HG03342 (cell line): ENCODE measurements at regions not wholly inside any gene's neighbourhood (a gene's known extent, or its start where the extent isn't known, plus 50 kb on each side); places are given as distances from the start of the nearest gene placed in this dataset.
A peak's percentile ranks its signal among the peaks of the same experiment; 100 is the strongest.

Experiments
- ATAC-seq: cut with Tn5 transposase; IDR thresholded peaks from one replicate; pipeline ENCODE4 v1.9.1; 2021; ENCODE audit warnings: mild to moderate bottlenecking, moderate library complexity; ENCODE audit not compliant: unreplicated experiment

- no peak for ATAC-seq
Measured at GRCh38 chr1:84759756-84760155, 69.5 kb upstream of the SSX2IP start.

DNA sequence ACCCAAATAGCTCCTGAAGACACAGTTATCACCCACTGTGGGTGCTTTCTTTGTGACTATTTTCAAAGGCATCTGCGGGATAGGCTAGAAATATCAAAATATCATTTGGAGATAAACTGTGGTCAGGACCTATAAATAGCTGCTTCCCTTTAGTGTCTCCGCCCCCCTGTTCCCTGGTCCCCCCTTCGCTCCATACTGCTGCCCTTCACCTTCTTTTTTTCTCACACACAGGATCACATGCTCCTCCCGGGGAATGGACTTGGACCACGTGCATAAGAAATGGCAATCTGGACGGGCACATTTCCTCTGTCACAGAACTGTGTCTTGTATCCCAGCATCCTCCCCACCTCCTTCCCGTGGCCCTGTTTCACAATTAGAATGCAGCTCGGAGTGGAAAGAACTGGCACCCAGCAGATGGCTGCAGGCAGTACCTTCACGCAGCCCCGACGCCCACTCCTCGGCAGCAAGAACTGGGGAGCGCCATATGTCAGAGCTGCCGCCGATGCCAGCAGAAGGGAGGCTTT, 68.8 kb upstream of the SSX2IP start:
- ATAC-seq: no peak

GRCh38 chr1:84758476-84758875, 68.2 kb upstream of the SSX2IP start:
- no peak for ATAC-seq

GRCh38 chr1:84757301-84757700, 67.0 kb upstream of the SSX2IP start:
- no peak for ATAC-seq

- no peak for ATAC-seq
Measured at GRCh38 chr1:84756455-84757082, 66.3 kb upstream of the SSX2IP start.

GRCh38 chr1:84756001-84756400, 65.7 kb upstream of the SSX2IP start:
- ATAC-seq: no peak

- no peak for ATAC-seq
Measured at GRCh38 chr1:84755216-84755615, 65.0 kb upstream of the SSX2IP start.

- no peak for ATAC-seq
Measured at GRCh38 chr1:84754386-84754703, 64.1 kb upstream of the SSX2IP start.

- ATAC-seq: peak; percentile 78
Measured at GRCh38 chr1:84753516-84754385, 63.5 kb upstream of the SSX2IP start.

- ATAC-seq: no peak
Measured at GRCh38 chr1:84750110-84750730, 60.0 kb upstream of the SSX2IP start.

DNA sequence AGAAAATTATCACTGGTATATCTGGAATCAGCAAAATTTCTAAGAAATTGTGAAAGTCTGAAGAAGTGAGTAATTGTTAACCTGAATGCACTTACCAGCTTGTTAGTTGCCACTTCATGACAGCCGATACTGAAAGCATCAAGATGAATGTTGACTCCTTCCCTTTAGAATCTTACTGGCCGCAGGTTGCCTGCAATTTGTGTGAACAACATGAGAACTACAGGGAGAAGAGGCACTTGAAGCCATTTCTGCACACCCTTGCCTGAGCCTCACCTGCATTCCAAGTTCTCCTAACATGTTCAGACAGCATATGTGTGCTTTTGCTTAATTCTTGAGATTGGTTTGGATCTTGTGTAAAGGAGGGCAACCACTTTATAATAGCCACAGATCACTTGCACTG, 59.2 kb upstream of the SSX2IP start:
- ATAC-seq: no peak

- ATAC-seq: no peak
Measured at GRCh38 chr1:84748364-84748763, 58.1 kb upstream of the SSX2IP start.

DNA sequence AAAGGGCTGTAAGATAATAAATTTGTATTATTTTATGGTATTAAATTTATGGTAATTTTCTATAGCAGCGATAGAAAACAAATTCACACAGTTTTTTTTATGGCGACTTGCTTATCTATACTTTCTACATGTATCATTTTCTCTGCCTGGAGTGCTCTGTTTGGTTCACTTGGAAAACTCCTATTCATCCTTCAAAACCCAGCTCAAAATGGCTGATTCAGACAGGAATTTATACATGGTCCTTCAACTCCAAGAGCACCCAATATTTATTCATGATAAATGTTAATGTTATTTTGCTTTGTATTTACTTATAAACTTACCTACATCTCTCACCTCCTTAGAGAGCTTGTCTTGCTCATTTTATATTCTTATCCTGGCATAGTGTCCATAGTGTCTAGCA, 55.6 kb upstream of the SSX2IP start:
- ATAC-seq: no peak

- ATAC-seq: no peak
Measured at GRCh38 chr1:84743896-84744295, 53.6 kb upstream of the SSX2IP start.

GRCh38 chr1:84742653-84743052, 52.4 kb upstream of the SSX2IP start:
- peak; percentile 75 for ATAC-seq

DNA sequence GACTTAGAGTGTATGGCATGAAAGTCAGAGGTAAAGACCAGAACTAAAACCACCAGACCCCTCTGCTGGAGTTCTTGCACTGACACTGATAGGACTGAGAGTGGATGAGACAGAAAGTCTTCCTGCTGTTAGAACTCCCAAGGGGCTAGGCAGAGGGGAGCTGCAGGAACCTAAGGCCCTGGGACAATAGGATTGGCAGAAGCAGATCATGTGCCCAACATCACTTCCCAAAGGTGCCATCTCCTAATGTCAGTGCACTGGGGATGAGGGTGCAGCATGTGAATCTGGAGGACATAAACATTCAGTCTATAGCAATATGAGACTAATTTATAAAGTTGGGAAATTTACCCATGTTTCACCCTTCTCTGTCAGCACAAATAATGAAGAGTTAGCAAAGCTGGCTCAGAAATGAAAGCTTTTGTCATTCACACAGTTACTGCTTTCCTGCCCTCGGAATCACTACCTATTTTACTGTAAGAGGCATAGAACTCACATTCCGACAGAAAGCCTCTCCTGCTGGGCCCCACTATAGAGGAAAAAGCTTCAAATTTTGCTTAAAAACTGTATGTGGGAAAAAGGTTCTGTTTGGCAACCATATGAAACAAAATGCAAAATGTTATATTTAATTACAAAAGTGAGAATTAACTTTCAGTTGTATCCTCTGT, 49.9 kb upstream of the SSX2IP start:
- no peak for ATAC-seq
